ENCODE measurements at regions not wholly inside any gene's neighbourhood (a gene's known extent, or its start where the extent isn't known, plus 50 kb on each side); places are given as distances from the start of the nearest gene placed in this dataset.

DNA sequence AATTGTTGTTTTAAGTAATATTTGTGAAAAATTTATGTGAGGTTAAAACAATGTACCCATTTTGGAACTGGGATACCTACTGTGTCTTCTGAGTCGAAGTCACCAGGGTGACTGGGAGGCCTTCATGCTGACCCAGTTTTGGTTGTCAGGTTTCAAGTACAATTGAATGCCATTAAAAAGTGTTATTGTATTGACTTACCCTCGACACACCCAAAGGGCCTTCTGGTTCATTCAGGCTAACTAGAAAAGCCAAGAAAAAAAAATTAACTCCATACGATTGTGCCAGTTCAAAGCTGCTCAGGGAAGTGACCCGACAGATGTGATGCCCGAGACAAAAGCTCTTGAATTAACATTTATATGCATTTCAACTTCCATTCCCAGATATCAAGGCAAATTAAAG lies 190.0 kb downstream of the ST6GAL2 start:
- no peaks in the 10 kb centered on the region for H3K79me2 ChIP-seq (ENCODE audit: insufficient read depth, low read length)
- TF ChIP-seq, protein P1, sequence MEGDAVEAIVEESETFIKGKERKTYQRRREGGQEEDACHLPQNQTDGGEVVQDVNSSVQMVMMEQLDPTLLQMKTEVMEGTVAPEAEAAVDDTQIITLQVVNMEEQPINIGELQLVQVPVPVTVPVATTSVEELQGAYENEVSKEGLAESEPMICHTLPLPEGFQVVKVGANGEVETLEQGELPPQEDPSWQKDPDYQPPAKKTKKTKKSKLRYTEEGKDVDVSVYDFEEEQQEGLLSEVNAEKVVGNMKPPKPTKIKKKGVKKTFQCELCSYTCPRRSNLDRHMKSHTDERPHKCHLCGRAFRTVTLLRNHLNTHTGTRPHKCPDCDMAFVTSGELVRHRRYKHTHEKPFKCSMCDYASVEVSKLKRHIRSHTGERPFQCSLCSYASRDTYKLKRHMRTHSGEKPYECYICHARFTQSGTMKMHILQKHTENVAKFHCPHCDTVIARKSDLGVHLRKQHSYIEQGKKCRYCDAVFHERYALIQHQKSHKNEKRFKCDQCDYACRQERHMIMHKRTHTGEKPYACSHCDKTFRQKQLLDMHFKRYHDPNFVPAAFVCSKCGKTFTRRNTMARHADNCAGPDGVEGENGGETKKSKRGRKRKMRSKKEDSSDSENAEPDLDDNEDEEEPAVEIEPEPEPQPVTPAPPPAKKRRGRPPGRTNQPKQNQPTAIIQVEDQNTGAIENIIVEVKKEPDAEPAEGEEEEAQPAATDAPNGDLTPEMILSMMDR (IDR thresholded peaks at IDR 0.05) = no peak
- WGBS (ENCODE audit: insufficient coverage) = 70% methylated on average over 2 of the region's 5 CpGs
- H2AFZ ChIP-seq (ENCODE audit: insufficient read depth, low read depth, low read length, poor library complexity, severe bottlenecking) = no peak overlapping the region
- intact Hi-C loops (cut with micrococcal nuclease) = no loop called here
- no peak overlapping the region for H3K9ac ChIP-seq (ENCODE audit: insufficient read depth, low read length, poor library complexity, severe bottlenecking)
- H3K4me1 Mint-ChIP-seq = no peaks in the 10 kb centered on the region
- H3K9me3 ChIP-seq (replicated peaks in 1 of 2; ENCODE audit: control insufficient read depth in 1 of 2, insufficient read depth in 1 of 2, low read length in 2 of 2) = peaks cover 0 to 6% of the 10 kb centered on the region in 2 donors
- no peak overlapping the region for H3K4me2 ChIP-seq (replicated peaks; ENCODE audit: extremely low read depth, low read length, poor library complexity, severe bottlenecking)
- H4K20me1 ChIP-seq (ENCODE audit: insufficient read depth, low read length) = no peaks in the 10 kb centered on the region
- DNase-seq = no peak
- H3K9me3 Mint-ChIP-seq = peaks cover 2 to 10% (median 3%) of the 10 kb centered on the region in 7 donors
- no peaks in the 10 kb centered on the region for H3K36me3 ChIP-seq (replicated peaks in 1 of 2; ENCODE audit: control insufficient read depth in 1 of 2, insufficient read depth in 2 of 2, low read length in 2 of 2)
- no peaks in the 10 kb centered on the region for H3K27me3 ChIP-seq (ENCODE audit: control insufficient read depth in 2 of 2, insufficient read depth in 2 of 2, low read length in 2 of 2)
- H3K27ac Mint-ChIP-seq = no peak overlapping the region
- no peak overlapping the region for H3K27ac ChIP-seq (ENCODE audit: low read depth in 1 of 2, low read length in 2 of 2)
- no peaks in the 10 kb centered on the region for H3K36me3 Mint-ChIP-seq
- H3K4me1 ChIP-seq (ENCODE audit: control insufficient read depth in 1 of 2, insufficient read depth in 2 of 2, low read length in 2 of 2) = no peaks in the 10 kb centered on the region
- H3K4me3 ChIP-seq (replicated peaks in 1 of 3; ENCODE audit: low read depth in 2 of 3, low read length in 3 of 3) = no peak overlapping the region
- peaks cover 0 to 2% (median 0%) of the 10 kb centered on the region in 3 donors for H3K27me3 Mint-ChIP-seq (ENCODE audit: low read depth in 3 of 3)
- H3K4me3 Mint-ChIP-seq = no peak overlapping the region

DNA sequence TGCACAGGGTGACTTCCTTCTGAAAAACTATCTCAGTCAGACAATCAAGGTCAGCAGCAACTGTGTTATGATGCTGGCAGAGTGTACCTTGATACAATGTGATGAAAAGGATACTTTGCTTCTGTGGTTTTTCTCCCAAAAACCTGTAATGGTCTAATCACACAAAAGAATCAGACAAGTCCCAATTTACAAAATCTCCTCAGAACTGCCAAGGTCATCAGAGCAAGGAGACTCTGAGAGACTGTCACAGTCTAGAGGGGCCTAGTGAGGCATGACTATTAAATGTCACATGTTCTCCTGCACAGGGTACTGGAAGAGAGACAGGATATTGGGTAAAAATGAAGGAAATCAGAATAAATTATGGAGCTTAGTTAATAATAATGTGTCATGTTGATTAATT lies 185.4 kb downstream of the ST6GAL2 start:
- intact Hi-C loops (cut with micrococcal nuclease) = no loop called here
- no peak overlapping the region for H3K4me3 ChIP-seq (replicated peaks in 1 of 3; ENCODE audit: low read depth in 2 of 3, low read length in 3 of 3)
- H3K27me3 ChIP-seq (ENCODE audit: control insufficient read depth in 2 of 2, insufficient read depth in 2 of 2, low read length in 2 of 2) = no peaks in the 10 kb centered on the region
- Mint-ChIP-seq H3K4me3 (no peak overlapping the region), H3K36me3 (no peaks in the 10 kb centered on the region), H3K27ac (no peak overlapping the region), H3K4me1 (no peaks in the 10 kb centered on the region), H3K27me3 (ENCODE audit: low read depth in 3 of 3) (no peaks in the 10 kb centered on the region), H3K9me3 (peaks cover 0 to 7% (median 0%) of the 10 kb centered on the region in 7 donors)
- TF ChIP-seq, protein P1 (IDR thresholded peaks at IDR 0.05) = no peak
- no peaks in the 10 kb centered on the region for H3K9me3 ChIP-seq (replicated peaks in 1 of 2; ENCODE audit: control insufficient read depth in 1 of 2, insufficient read depth in 1 of 2, low read length in 2 of 2)
- H3K79me2 ChIP-seq (ENCODE audit: insufficient read depth, low read length) = no peaks in the 10 kb centered on the region
- H3K4me1 ChIP-seq (ENCODE audit: control insufficient read depth in 1 of 2, insufficient read depth in 2 of 2, low read length in 2 of 2) = no peaks in the 10 kb centered on the region
- no peak overlapping the region for H3K4me2 ChIP-seq (replicated peaks; ENCODE audit: extremely low read depth, low read length, poor library complexity, severe bottlenecking)
- no peaks in the 10 kb centered on the region for H4K20me1 ChIP-seq (ENCODE audit: insufficient read depth, low read length)
- no peak overlapping the region for H2AFZ ChIP-seq (ENCODE audit: insufficient read depth, low read depth, low read length, poor library complexity, severe bottlenecking)
- H3K9ac ChIP-seq (ENCODE audit: insufficient read depth, low read length, poor library complexity, severe bottlenecking) = no peak overlapping the region
- DNase-seq = no peak
- H3K36me3 ChIP-seq (replicated peaks in 1 of 2; ENCODE audit: control insufficient read depth in 1 of 2, insufficient read depth in 2 of 2, low read length in 2 of 2) = no peaks in the 10 kb centered on the region
- H3K27ac ChIP-seq (ENCODE audit: low read depth in 1 of 2, low read length in 2 of 2) = no peak overlapping the region
